T-cell (primary cell): ENCODE measurements at regions not wholly inside any gene's neighbourhood (a gene's known extent, or its start where the extent isn't known, plus 50 kb on each side); places are given as distances from the start of the nearest gene placed in this dataset.

Experiments used
- ATAC-seq, 4 experiments: fragments of 200-7000 bp in 3 of 4; fragments of 150-1000 bp in 1 of 4; cut with Tn5 transposase; replicated peaks in 1 of 4; 1 replicate in 3 of 4; 2 replicates in 1 of 4; pipeline ENCODE4 v1.10.0; 2021; ENCODE audit warnings: moderate library complexity in 3 of 4, mild to moderate bottlenecking in 2 of 4, moderate number of reproducible peaks in 1 of 4
- CTCF ChIA-PET, 2 donors: fragments of 300-600 bp; sonication (Branson Sonifier 250); formaldehyde crosslinking; loops; one replicate each; lab custom pipeline; 2022; ENCODE audit warnings: antibody characterized with exemption in 2 of 2; lab: Charles Lee
- POLR2A ChIA-PET, 2 donors: fragments of 300-600 bp; sonication (Branson Sonifier 250); formaldehyde crosslinking; loops; one replicate each; lab custom pipeline; 2022; ENCODE audit warnings: antibody characterized with exemption in 2 of 2; lab: Charles Lee
- DNase-seq, 35 experiments: peaks; one replicate each; pipeline versions ENCODE4 v3.0.0 to v3.0.0-alpha.2; 2013 to 2023
- H3K27ac ChIP-seq: one replicate; pipeline ENCODE4 v1.5.1; 2013; ENCODE audit warnings: low read length
- H3K27me3 ChIP-seq, 2 experiments: replicated peaks in 1 of 2; 1 replicate in 1 of 2; 2 replicates in 1 of 2; pipeline versions ENCODE4 v1.6.1 to v1.7.0; 2013; ENCODE audit warnings: low read length in 1 of 2, mixed read lengths in 1 of 2; ENCODE audit not compliant: control insufficient read depth in 2 of 2, insufficient read depth in 2 of 2; ENCODE audit errors: extremely low read depth in 1 of 2
- H3K36me3 ChIP-seq, 2 donors: 1 replicate in 1 of 2; 2 replicates in 1 of 2; pipeline versions ENCODE4 v1.6.1 to v1.7.0; 2013; ENCODE audit warnings: low read length in 1 of 2; ENCODE audit not compliant: control insufficient read depth in 2 of 2, insufficient read depth in 1 of 2; ENCODE audit errors: extremely low read depth in 1 of 2
- H3K4me1 ChIP-seq, 2 experiments: 1 replicate in 1 of 2; 2 replicates in 1 of 2; pipeline versions ENCODE4 v1.6.1 to v1.7.0; 2013; ENCODE audit warnings: low read length in 2 of 2, mixed read lengths in 1 of 2; ENCODE audit not compliant: insufficient read depth in 2 of 2, control insufficient read depth in 1 of 2; ENCODE audit errors: extremely low read depth in 1 of 2
- H3K4me3 ChIP-seq, 2 donors: 1 replicate in 1 of 2; 2 replicates in 1 of 2; pipeline versions ENCODE4 v1.5.1 to v1.7.0; 2013; ENCODE audit warnings: mild to moderate bottlenecking in 2 of 2, low read length in 1 of 2, moderate library complexity in 1 of 2; ENCODE audit not compliant: control insufficient read depth in 1 of 2; ENCODE audit errors: extremely low read depth in 1 of 2
- H3K9me3 ChIP-seq: 2 replicates; pipeline ENCODE4 v1.7.0; 2013
- H3K27ac Mint-ChIP-seq, 2 donors: one replicate each; pipeline ENCODE4 v1.8.0; 2020 to 2021; ENCODE audit warnings: mild to moderate bottlenecking in 2 of 2, mixed read lengths in 2 of 2
- H3K27me3 Mint-ChIP-seq, 2 donors: one replicate each; pipeline ENCODE4 v1.8.0; 2021 to 2022; ENCODE audit warnings: mixed read lengths in 2 of 2
- H3K36me3 Mint-ChIP-seq: one replicate; pipeline ENCODE4 v1.8.0; 2021; ENCODE audit warnings: mixed read lengths
- H3K4me1 Mint-ChIP-seq, 3 donors: one replicate each; pipeline ENCODE4 v1.8.0; 2020 to 2022; ENCODE audit warnings: mixed read lengths in 3 of 3, mild to moderate bottlenecking in 1 of 3
- H3K4me3 Mint-ChIP-seq, 3 donors: one replicate each; pipeline ENCODE4 v1.8.0; 2020 to 2022; ENCODE audit warnings: mild to moderate bottlenecking in 3 of 3, mixed read lengths in 3 of 3, moderate library complexity in 3 of 3
- H3K9me3 Mint-ChIP-seq, 3 donors: one replicate each; pipeline ENCODE4 v1.8.0; 2020 to 2022; ENCODE audit warnings: mixed read lengths in 3 of 3
- WGBS: methylation state at CpG from one replicate; pipeline ENCODE4 v1.1.5; 2013; ENCODE audit warnings: missing lambda C conversion rate; ENCODE audit not compliant: insufficient coverage; 5-methylcytosine and 5-hydroxymethylcytosine counted together

- 93% methylated on average over 2 of the region's 7 CpGs for WGBS
- Histone ChIP-seq H3K4me3 (no peak overlapping the region), H3K9me3 (no peaks in the 10 kb centered on the region), H3K36me3 (no peaks in the 10 kb centered on the region), H3K27ac (no peak overlapping the region), H3K4me1 (no peaks in the 10 kb centered on the region), H3K27me3 (no peaks in the 10 kb centered on the region)
- ChIA-PET POLR2A (no interaction called here), CTCF (no interaction called here)
- no peak overlapping the region for H3K27ac Mint-ChIP-seq
- no peaks in the 10 kb centered on the region for H3K4me1 Mint-ChIP-seq
- ATAC-seq (no peak), DNase-seq (no peak)
- no peaks in the 10 kb centered on the region for H3K36me3 Mint-ChIP-seq
- H3K4me3 Mint-ChIP-seq = no peak overlapping the region
- H3K27me3 Mint-ChIP-seq = no peaks in the 10 kb centered on the region
- peaks cover 0 to 21% (median 9%) of the 10 kb centered on the region in 3 donors for H3K9me3 Mint-ChIP-seq
Measured at GRCh38 chr5:163024936-163025335, 412.5 kb upstream of the CCNG1 start.

- Mint-ChIP-seq H3K4me3 (no peak overlapping the region), H3K27me3 (no peaks in the 10 kb centered on the region), H3K36me3 (no peaks in the 10 kb centered on the region), H3K9me3 (peaks cover 8 to 26% (median 10%) of the 10 kb centered on the region in 3 donors), H3K4me1 (no peaks in the 10 kb centered on the region), H3K27ac (no peak overlapping the region)
- WGBS = no CpG with 5 or more reads among the region's 3 CpGs
- ChIA-PET CTCF (no interaction called here), POLR2A (no interaction called here)
- Histone ChIP-seq H3K36me3 (no peaks in the 10 kb centered on the region), H3K4me1 (no peaks in the 10 kb centered on the region), H3K27me3 (no peaks in the 10 kb centered on the region), H3K4me3 (no peak overlapping the region), H3K27ac (no peak overlapping the region), H3K9me3 (no peaks in the 10 kb centered on the region)
- DNase-seq (no peak), ATAC-seq (no peak)
Measured at GRCh38 chr5:163033656-163034055, 403.7 kb upstream of the CCNG1 start.

DNA sequence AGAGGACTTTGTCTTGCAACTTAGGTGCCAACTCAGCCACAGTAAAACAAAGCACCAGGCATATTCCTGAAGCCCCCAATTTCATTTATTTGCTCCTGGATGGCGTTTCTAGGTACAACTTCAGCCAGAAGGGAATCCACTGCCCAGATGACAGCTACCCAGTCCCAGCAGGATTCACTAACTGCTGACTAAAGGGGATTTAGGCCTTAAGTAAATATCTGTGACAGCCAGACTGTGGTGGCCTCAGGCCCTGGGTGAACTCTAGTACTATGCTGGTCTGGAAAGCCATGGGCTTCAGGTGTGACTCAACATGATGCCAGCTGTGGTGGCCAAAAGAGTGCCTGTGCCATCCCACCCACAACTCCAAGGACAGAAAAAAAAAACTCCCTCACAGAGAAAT lies 396.1 kb upstream of the CCNG1 start:
- no peaks in the 10 kb centered on the region for H3K4me1 Mint-ChIP-seq
- WGBS = no CpG with 5 or more reads among the region's 1 CpG
- POLR2A ChIA-PET = no interaction called here

GRCh38 chr5:163079618-163080017 lies 357.8 kb upstream of the CCNG1 start:
- Histone ChIP-seq H3K9me3 (no peaks in the 10 kb centered on the region), H3K27me3 (no peaks in the 10 kb centered on the region), H3K4me3 (no peak overlapping the region), H3K27ac (no peak overlapping the region), H3K4me1 (no peaks in the 10 kb centered on the region), H3K36me3 (no peaks in the 10 kb centered on the region)
- Mint-ChIP-seq H3K27me3 (no peaks in the 10 kb centered on the region), H3K27ac (no peak overlapping the region), H3K9me3 (peaks cover 26 to 50% (median 42%) of the 10 kb centered on the region in 3 donors), H3K4me3 (no peak overlapping the region), H3K36me3 (no peaks in the 10 kb centered on the region), H3K4me1 (no peaks in the 10 kb centered on the region)
- DNase-seq (no peak), ATAC-seq (no peak)
- ChIA-PET CTCF (no interaction called here), POLR2A (no interaction called here)
- 75% methylated on average over 1 of the region's 3 CpGs for WGBS

More for the DNA sequence above, 396.1 kb upstream of the CCNG1 start:
- H3K27me3 Mint-ChIP-seq = no peaks in the 10 kb centered on the region
- Histone ChIP-seq H3K27me3 (no peaks in the 10 kb centered on the region), H3K36me3 (no peaks in the 10 kb centered on the region), H3K27ac (no peak overlapping the region), H3K4me3 (no peak overlapping the region), H3K4me1 (no peaks in the 10 kb centered on the region), H3K9me3 (no peaks in the 10 kb centered on the region)
- no peak overlapping the region for H3K4me3 Mint-ChIP-seq
- no peaks in the 10 kb centered on the region for H3K36me3 Mint-ChIP-seq
- peaks cover 12 to 36% (median 28%) of the 10 kb centered on the region in 3 donors for H3K9me3 Mint-ChIP-seq
- H3K27ac Mint-ChIP-seq = no peak overlapping the region
- DNase-seq = no peak
- CTCF ChIA-PET = no interaction called here
- ATAC-seq = no peak

GRCh38 chr5:163089230-163089629 lies 348.2 kb upstream of the CCNG1 start:
- POLR2A ChIA-PET = no interaction called here
- no peak overlapping the region for H3K4me3 Mint-ChIP-seq
- H3K27me3 Mint-ChIP-seq = no peaks in the 10 kb centered on the region
- CTCF ChIA-PET = no interaction called here
- no peaks in the 10 kb centered on the region for H3K4me1 Mint-ChIP-seq
- no peak for DNase-seq
- Histone ChIP-seq H3K4me1 (no peaks in the 10 kb centered on the region), H3K27me3 (no peaks in the 10 kb centered on the region), H3K27ac (no peak overlapping the region), H3K36me3 (no peaks in the 10 kb centered on the region), H3K4me3 (no peak overlapping the region), H3K9me3 (no peaks in the 10 kb centered on the region)
- ATAC-seq = no peak
- WGBS = 14% methylated on average over 1 of the region's 1 CpG
- H3K27ac Mint-ChIP-seq = no peak overlapping the region
- no peaks in the 10 kb centered on the region for H3K36me3 Mint-ChIP-seq
- H3K9me3 Mint-ChIP-seq = peaks cover 13 to 18% (median 15%) of the 10 kb centered on the region in 3 donors

GRCh38 chr5:163089926-163090325 lies 347.5 kb upstream of the CCNG1 start:
- ChIA-PET POLR2A (no interaction called here), CTCF (no interaction called here)
- H3K36me3 Mint-ChIP-seq = no peaks in the 10 kb centered on the region
- no peak overlapping the region for H3K27ac Mint-ChIP-seq
- Histone ChIP-seq H3K27ac (no peak overlapping the region), H3K4me3 (no peak overlapping the region), H3K4me1 (no peaks in the 10 kb centered on the region), H3K27me3 (no peaks in the 10 kb centered on the region), H3K36me3 (no peaks in the 10 kb centered on the region), H3K9me3 (no peaks in the 10 kb centered on the region)
- WGBS = no CpG with 5 or more reads among the region's 1 CpG
- H3K4me3 Mint-ChIP-seq = no peak overlapping the region
- DNase-seq = no peak
- no peaks in the 10 kb centered on the region for H3K27me3 Mint-ChIP-seq
- no peak for ATAC-seq
- peaks cover 11 to 15% (median 13%) of the 10 kb centered on the region in 3 donors for H3K9me3 Mint-ChIP-seq
- no peaks in the 10 kb centered on the region for H3K4me1 Mint-ChIP-seq
